Erythroblast (primary cell): ENCODE measurements at regions not wholly inside any gene's neighbourhood (a gene's known extent, or its start where the extent isn't known, plus 50 kb on each side); places are given as distances from the start of the nearest gene placed in this dataset.

Source experiments
- DNase-seq, 2 experiments: peaks; one replicate each; lab custom pipeline; 2025; lab: John Stamatoyannopoulos, UW
- GATA1 ChIP-seq: IDR thresholded peaks from 2 replicates; pipeline ENCODE4 v1.6.1; 2011; ENCODE audit warnings: low read depth, mild to moderate bottlenecking, control low read depth, low read length, moderate library complexity
- POLR2A ChIP-seq: IDR thresholded peaks from 2 replicates; pipeline ENCODE4 v1.6.1; 2011; ENCODE audit warnings: mild to moderate bottlenecking, low read length

- no peak for TF ChIP-seq GATA1
Measured at GRCh38 chr3:25944329-25944728, 154.4 kb downstream of the OXSM start.

GRCh38 chr3:25945366-25945765, 155.5 kb downstream of the OXSM start:
- TF ChIP-seq GATA1 (no peak), POLR2A (no peak)
- DNase-seq: no peak

More at GRCh38 chr3:25944329-25944728, 154.4 kb downstream of the OXSM start:
- DNase-seq: no peak

GRCh38 chr3:25945836-25946235, 155.9 kb downstream of the OXSM start:
- no peak for DNase-seq
- no peak for TF ChIP-seq POLR2A
- no peak for TF ChIP-seq GATA1

- TF ChIP-seq POLR2A (no peak), GATA1 (no peak)
Measured at GRCh38 chr3:25952133-25952532, 162.2 kb downstream of the OXSM start.

GRCh38 chr3:25957026-25957425, 167.1 kb downstream of the OXSM start:
- TF ChIP-seq POLR2A (no peak), GATA1 (no peak)
- DNase-seq: no peak

More at GRCh38 chr3:25952133-25952532, 162.2 kb downstream of the OXSM start:
- no peak for DNase-seq

- TF ChIP-seq GATA1 (no peak), POLR2A (no peak)
- DNase-seq: no peak
Measured at GRCh38 chr3:25960776-25961175, 170.9 kb downstream of the OXSM start.

- no peak for DNase-seq
- no peak for TF ChIP-seq GATA1
Measured at GRCh38 chr3:25962255-25962654, 172.4 kb downstream of the OXSM start.

- DNase-seq: no peak
Measured at GRCh38 chr3:25964141-25964540, 174.3 kb downstream of the OXSM start.

GRCh38 chr3:25967385-25967784, 177.5 kb downstream of the OXSM start:
- no peak for DNase-seq
- no peak for TF ChIP-seq GATA1
- TF ChIP-seq POLR2A: no peak

More at GRCh38 chr3:25964141-25964540, 174.3 kb downstream of the OXSM start:
- TF ChIP-seq GATA1: no peak
- TF ChIP-seq POLR2A: no peak

- no peak for DNase-seq
Measured at GRCh38 chr3:25971736-25972135, 181.8 kb downstream of the OXSM start.

GRCh38 chr3:25973122-25973521, 183.2 kb downstream of the OXSM start:
- no peak for DNase-seq

More at GRCh38 chr3:25971736-25972135, 181.8 kb downstream of the OXSM start:
- TF ChIP-seq POLR2A (no peak), GATA1 (no peak)

GRCh38 chr3:25982756-25983155, 192.9 kb downstream of the OXSM start:
- TF ChIP-seq GATA1 (no peak), POLR2A (no peak)
- no peak for DNase-seq

More at GRCh38 chr3:25973122-25973521, 183.2 kb downstream of the OXSM start:
- TF ChIP-seq POLR2A (no peak), GATA1 (no peak)

GRCh38 chr3:25985621-25986020, 195.7 kb downstream of the OXSM start:
- TF ChIP-seq POLR2A: no peak
- DNase-seq: no peak

GRCh38 chr3:25992606-25993005, 202.7 kb downstream of the OXSM start:
- TF ChIP-seq GATA1 (no peak), POLR2A (no peak)
- no peak for DNase-seq

- TF ChIP-seq POLR2A: no peak
- no peak for TF ChIP-seq GATA1
- no peak for DNase-seq
Measured at GRCh38 chr3:26004172-26004571, 214.3 kb downstream of the OXSM start.

- no peak for DNase-seq
- no peak for TF ChIP-seq GATA1
- no peak for TF ChIP-seq POLR2A
Measured at GRCh38 chr3:26011276-26011675, 221.4 kb downstream of the OXSM start.
